ENCODE measurements at regions not wholly inside any gene's neighbourhood (a gene's known extent, or its start where the extent isn't known, plus 50 kb on each side); places are given as distances from the start of the nearest gene placed in this dataset.

DNA sequence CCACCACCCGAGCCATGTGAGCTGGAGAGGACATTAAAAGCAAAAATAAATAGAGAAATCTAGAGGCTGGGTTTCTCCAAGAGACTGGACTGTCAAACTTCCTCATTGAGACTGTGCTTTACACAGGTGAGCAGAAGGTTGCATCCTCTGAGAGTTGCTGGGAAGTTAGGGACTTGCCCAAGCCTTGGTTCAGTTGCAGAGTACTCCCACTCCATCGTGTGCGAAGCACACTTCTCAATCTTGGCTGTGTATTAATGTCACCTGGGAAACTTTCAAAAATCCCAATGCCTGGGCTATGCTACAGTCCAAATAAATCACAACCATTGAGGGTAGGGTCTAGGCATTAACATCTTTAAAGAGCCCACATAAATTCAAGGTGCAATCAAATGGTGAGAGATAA, 89.2 kb downstream of the ZNF330 start:
- FAIRE-seq (no peak), DNase-seq (ENCODE audit: insufficient read length, low spot score) (no peak)
- no peak for TF ChIP-seq CTCF (IDR thresholded peaks at IDR 0.05; ENCODE audit: insufficient read depth, missing control alignments)

DNA sequence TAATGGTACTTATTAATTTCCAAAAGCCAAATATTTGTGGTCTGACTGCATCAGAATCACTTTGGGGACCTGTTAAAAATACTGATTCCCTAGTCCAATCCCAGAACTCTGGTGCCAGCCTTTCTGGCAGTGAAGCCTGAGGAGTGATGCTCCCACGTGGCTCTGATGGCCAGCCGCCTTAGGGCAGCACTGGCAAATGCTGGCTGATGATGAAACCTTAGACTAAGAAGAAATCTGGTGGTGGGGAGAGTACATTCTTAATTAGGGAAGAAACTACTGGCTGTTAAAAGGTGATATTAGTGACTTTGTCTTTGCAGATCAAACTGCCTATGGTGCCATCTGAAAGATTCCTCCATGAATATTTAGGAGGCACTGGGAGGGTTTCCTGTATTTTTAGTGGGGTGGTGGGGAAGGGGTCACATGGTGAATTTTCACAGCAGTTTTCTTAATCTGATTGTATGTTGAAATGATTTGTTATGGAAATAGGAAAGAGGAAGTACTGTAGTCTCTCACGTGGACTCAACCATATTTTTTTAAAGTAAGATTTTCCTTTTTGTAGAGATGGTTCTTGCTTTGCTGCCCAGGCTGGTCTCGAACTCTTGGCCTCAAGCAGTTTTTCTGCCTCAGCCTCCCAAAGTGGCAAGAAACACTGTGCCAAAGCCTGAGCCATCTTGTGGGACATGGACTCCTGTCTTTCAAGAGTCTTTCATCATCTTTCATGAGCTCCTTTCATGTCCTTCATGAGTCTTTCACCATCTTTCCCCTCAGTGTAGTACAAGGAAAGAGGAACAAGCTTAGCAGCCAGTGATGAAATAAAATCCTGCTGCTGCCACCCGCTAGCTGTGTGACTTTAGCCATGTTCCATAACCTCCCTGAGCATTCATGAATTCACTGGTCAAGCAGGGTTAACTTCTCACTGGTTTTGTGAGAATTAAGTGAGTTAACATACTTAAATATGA, 90.8 kb downstream of the ZNF330 start:
- no peak for TF ChIP-seq CTCF (IDR thresholded peaks at IDR 0.05; ENCODE audit: insufficient read depth, missing control alignments)
- DNase-seq (ENCODE audit: insufficient read length, low spot score) (no peak), FAIRE-seq (no peak)

DNA sequence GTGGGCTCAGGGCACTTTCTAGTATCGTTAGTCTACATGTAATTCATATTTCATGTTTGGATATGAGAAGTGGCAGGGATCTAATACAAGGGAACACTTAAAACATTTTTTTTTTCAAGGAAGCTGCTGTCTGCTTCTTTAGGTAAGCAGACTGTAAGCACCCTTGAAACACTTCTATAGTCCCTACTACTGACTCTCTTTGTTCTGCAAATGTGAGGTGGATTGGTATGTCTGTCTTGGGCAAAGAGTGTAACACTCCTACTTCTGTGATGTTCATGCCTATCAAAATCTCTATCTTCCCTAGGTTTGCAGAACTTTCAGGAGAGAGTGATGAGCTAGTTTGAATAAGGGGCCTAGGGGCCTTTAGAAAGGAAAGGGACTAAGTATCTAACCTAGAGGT, 93.9 kb downstream of the ZNF330 start:
- TF ChIP-seq CTCF (IDR thresholded peaks at IDR 0.05; ENCODE audit: insufficient read depth, missing control alignments): no peak
- FAIRE-seq (no peak), DNase-seq (ENCODE audit: insufficient read length, low spot score) (no peak)

- no peak for TF ChIP-seq CTCF (IDR thresholded peaks at IDR 0.05; ENCODE audit: insufficient read depth, missing control alignments)
- FAIRE-seq (no peak), DNase-seq (ENCODE audit: insufficient read length, low spot score) (no peak)
These were observed 108.0 kb downstream of the ZNF330 start for GRCh38 chr4:141328560-141329173.

- FAIRE-seq: no peak
- DNase-seq (ENCODE audit: insufficient read length, low spot score): no peak
- no peak for TF ChIP-seq CTCF (IDR thresholded peaks at IDR 0.05; ENCODE audit: insufficient read depth, missing control alignments)
These were observed 108.5 kb downstream of the ZNF330 start for GRCh38 chr4:141329174-141329569.

DNA sequence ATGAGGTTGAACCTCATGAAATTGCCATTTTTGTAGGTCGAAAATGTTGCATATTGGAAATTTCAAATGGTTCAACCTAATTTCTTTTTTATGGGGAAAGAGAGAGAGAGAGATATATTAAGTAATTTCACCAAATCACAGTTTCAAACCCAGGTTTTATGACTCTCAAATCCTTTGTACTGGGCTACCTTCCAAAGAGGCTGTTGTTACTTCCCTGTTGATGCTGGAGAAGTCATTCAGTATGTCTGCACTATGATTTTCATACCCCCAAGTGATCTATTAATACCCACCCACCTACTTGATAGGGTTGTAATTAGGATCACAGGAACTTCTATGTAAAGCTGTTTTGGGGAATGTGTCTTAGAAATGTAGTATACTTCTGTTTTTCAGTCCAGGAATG, 109.9 kb downstream of the ZNF330 start:
- DNase-seq (ENCODE audit: insufficient read length, low spot score) (no peak), FAIRE-seq (no peak)
- TF ChIP-seq CTCF (IDR thresholded peaks at IDR 0.05; ENCODE audit: insufficient read depth, missing control alignments): no peak
